Colonic mucosa (tissue), 4 donors: ENCODE measurements at regions not wholly inside any gene's neighbourhood (a gene's known extent, or its start where the extent isn't known, plus 50 kb on each side); places are given as distances from the start of the nearest gene placed in this dataset.

Experiments used
- DNase-seq: peaks from one replicate; pipeline ENCODE4 v3.0.0-alpha.2; 2020
- H3K27ac ChIP-seq: fragments of 200-600 bp; one replicate; pipeline ENCODE4 v1.8.0; 2021
- H3K27me3 ChIP-seq: fragments of 200-600 bp; one replicate; pipeline ENCODE4 v1.8.0; 2021
- H3K36me3 ChIP-seq: fragments of 200-600 bp; one replicate; pipeline ENCODE4 v1.8.0; 2021
- H3K4me1 ChIP-seq: fragments of 200-600 bp; one replicate; pipeline ENCODE4 v1.8.0; 2021; ENCODE audit warnings: mild to moderate bottlenecking
- H3K4me3 ChIP-seq: fragments of 200-600 bp; one replicate; pipeline ENCODE4 v1.8.0; 2021
- H3K9ac ChIP-seq, 2 donors: one replicate each; pipeline ENCODE4 v1.7.0; 2013; ENCODE audit warnings: control low read depth in 2 of 2, low read depth in 2 of 2, low read length in 2 of 2
- H3K9me3 ChIP-seq: fragments of 200-600 bp; one replicate; pipeline ENCODE4 v1.8.0; 2021
- intact Hi-C: fragments of 100-400 bp; cut with DNase I; formaldehyde crosslinking; loops from one replicate; pipeline ENCODE4 v1.14.1; 2022
- TF ChIP-seq, protein P1 (sequence below): fragments of 200-600 bp; IDR thresholded peaks from one replicate; pipeline ENCODE4 v1.8.0; 2022; ENCODE audit warnings: antibody characterized with exemption, mild to moderate bottlenecking
- donor health status: healthy.
- donor health status: DM: no; HTN: no; CAD: no.
- donor health status: DM: no; HTN: no; CAD: no.

DNA sequence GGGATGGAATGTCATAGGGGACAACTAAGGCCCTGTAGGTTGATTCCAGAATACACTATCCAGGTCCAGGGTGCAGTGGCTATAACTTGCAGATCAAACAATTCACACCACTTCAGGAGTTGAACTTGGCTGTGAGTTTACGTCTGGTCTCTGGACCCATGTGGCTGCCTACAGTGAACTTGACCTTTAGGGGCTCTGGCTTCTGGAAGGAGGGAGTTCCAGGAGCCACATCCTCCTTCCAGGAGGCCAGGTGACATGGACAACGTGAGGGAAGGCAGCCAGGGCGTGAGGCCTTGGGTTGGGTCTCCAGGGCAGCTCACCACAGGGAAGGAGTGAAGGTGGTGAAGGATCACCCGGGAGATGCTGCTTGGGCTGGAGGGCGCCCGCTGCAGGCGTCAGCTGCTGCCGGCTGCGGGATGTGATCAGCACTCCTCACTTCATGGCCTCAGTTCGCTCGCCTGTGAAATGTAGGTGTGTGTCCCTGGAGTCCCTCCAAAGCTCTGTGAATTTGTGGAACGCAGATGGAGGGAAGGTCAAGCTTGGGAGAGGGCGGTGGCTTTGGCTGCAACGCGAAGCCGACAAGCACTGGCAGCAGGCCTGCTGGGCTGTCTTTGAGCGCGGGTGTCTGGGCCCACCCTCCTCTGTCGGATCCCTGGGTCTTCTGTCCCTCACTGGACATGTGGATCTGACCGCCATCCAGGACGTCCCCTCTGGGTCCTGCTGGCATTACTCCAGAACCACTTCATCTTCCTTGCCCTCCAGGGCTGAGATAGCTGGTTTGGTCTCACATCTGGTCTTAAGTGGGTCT is 146.5 kb downstream of the GLI2 start:
- no peaks in the 10 kb centered on the region for H3K27me3 ChIP-seq
- no peak for DNase-seq

DNA sequence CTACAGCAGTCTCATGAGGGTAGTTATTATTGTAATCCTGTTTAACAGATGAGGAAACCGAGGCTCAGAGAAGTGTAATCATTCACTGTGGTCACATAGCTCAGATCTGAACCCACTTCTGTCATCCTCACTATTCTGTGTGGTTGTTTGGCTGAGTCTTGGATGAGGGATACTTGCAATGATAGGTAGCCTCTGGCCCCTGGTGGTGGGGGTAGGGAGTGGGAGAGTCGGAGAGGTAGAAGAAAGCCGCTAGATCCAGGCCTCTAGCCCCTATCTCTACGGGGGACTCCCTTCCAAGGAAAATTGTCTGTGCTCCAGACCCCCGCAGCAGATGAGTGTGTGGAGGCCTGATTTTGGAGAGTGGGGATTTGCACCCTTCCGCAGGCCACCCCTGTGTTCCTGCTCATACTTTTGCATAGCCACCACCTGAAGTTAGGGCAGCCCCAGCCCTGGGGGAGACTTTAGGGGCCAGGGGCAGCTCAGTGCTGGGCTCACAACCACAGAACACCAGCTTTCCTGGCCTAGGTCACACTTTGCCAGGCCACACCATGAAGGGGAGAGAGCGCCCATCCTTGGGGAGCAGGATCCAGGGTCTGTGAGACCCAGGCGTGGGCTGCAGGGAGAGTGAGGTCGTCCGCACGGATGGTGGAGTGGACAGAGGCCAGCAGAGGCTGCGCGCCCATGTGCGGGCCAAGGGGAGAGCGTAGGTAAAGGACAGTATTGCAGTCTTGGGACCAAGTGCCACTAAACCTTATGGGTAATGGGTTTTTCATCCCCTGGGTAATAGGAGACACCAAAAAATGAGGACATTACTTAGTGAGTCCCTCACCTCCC is 148.2 kb downstream of the GLI2 start:
- Histone ChIP-seq H3K36me3 (no peaks in the 10 kb centered on the region), H3K27ac (no peak overlapping the region), H3K4me1 (no peaks in the 10 kb centered on the region), H3K9me3 (no peaks in the 10 kb centered on the region), H3K27me3 (no peaks in the 10 kb centered on the region), H3K4me3 (no peak overlapping the region), H3K9ac (no peak overlapping the region)
- DNase-seq, result no peak
- TF ChIP-seq, protein P1, sequence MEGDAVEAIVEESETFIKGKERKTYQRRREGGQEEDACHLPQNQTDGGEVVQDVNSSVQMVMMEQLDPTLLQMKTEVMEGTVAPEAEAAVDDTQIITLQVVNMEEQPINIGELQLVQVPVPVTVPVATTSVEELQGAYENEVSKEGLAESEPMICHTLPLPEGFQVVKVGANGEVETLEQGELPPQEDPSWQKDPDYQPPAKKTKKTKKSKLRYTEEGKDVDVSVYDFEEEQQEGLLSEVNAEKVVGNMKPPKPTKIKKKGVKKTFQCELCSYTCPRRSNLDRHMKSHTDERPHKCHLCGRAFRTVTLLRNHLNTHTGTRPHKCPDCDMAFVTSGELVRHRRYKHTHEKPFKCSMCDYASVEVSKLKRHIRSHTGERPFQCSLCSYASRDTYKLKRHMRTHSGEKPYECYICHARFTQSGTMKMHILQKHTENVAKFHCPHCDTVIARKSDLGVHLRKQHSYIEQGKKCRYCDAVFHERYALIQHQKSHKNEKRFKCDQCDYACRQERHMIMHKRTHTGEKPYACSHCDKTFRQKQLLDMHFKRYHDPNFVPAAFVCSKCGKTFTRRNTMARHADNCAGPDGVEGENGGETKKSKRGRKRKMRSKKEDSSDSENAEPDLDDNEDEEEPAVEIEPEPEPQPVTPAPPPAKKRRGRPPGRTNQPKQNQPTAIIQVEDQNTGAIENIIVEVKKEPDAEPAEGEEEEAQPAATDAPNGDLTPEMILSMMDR, result no peak
- intact Hi-C loops, result no loop called here

More for the DNA sequence above, 146.5 kb downstream of the GLI2 start:
- no peak overlapping the region for H3K27ac ChIP-seq
- no peak overlapping the region for H3K4me3 ChIP-seq
- intact Hi-C loops, result no loop called here
- TF ChIP-seq, protein P1, result no peak
- H3K4me1 ChIP-seq, result no peaks in the 10 kb centered on the region
- H3K9ac ChIP-seq, result no peak overlapping the region
- H3K9me3 ChIP-seq, result no peaks in the 10 kb centered on the region
- H3K36me3 ChIP-seq, result no peaks in the 10 kb centered on the region

DNA sequence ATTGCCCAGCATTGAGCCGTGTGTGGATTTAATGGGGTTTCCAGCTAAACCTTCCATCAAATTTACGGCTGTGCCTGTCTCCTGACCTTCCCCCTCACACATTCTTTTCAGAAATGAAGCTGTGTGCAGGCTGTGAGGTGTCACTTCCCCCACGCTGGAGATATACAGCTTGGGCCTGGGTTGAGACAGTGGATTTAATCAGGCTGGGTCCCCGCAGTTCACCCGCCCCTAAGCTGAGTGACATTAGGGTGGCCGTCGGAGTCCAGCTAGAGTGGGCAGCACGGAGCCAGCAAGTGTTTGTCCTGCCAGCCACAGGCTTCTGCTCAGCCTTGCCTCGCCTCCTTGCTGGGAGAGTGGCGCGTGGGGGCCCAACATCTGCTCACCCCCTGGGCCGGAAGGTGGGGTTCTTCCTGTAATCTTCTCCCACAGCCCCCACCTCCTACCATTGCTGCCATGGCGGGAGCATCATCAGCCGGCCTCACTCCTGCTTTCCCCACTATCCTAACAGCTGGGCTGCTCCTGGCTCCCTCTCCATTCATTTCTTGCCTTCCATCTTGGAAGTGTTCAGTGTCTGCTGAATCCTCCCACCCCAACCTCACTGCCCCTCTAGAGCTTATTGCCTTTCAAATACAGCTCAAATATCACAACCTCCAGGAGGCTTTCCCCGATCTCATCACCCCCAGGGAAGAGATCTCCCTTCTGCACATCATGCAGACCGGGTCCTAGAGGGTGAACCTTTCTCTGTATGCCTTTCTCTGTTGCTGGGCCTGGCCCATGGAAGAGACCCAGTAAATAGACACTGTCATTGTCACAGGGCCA is 149.0 kb downstream of the GLI2 start:
- Histone ChIP-seq H3K27me3 (no peaks in the 10 kb centered on the region), H3K27ac (no peak overlapping the region), H3K9me3 (no peaks in the 10 kb centered on the region), H3K4me1 (no peaks in the 10 kb centered on the region), H3K9ac (no peak overlapping the region), H3K36me3 (no peaks in the 10 kb centered on the region), H3K4me3 (no peak overlapping the region)
- intact Hi-C loops, result no loop called here
- TF ChIP-seq, protein P1, result no peak
- no peak for DNase-seq

- Histone ChIP-seq H3K9ac (no peak overlapping the region), H3K27me3 (no peaks in the 10 kb centered on the region), H3K36me3 (no peaks in the 10 kb centered on the region), H3K4me3 (no peak overlapping the region), H3K4me1 (no peaks in the 10 kb centered on the region), H3K9me3 (no peaks in the 10 kb centered on the region), H3K27ac (no peak overlapping the region)
- intact Hi-C loops, result no loop called here
- TF ChIP-seq, protein P1, result no peak
- DNase-seq, result no peak
Observed at GRCh38 chr2:120885321-120885720, 149.7 kb downstream of the GLI2 start.

- Histone ChIP-seq H3K36me3 (no peaks in the 10 kb centered on the region), H3K4me1 (no peaks in the 10 kb centered on the region), H3K9me3 (no peaks in the 10 kb centered on the region), H3K4me3 (no peak overlapping the region), H3K9ac (no peak overlapping the region), H3K27me3 (no peaks in the 10 kb centered on the region), H3K27ac (no peak overlapping the region)
- TF ChIP-seq, protein P1, result no peak
- DNase-seq, result no peak
- intact Hi-C loops, result no loop called here
Observed at GRCh38 chr2:120885749-120886148, 150.1 kb downstream of the GLI2 start.
